A673 (cell line): ENCODE measurements at regions not wholly inside any gene's neighbourhood (a gene's known extent, or its start where the extent isn't known, plus 50 kb on each side); places are given as distances from the start of the nearest gene placed in this dataset.

Source experiments
- CTCF ChIP-seq: fragments of 300-800, 200-600 bp; sonication (generic); conservative IDR thresholded peaks from 2 replicates; pipeline ENCODE4 v1.5.1; 2017; ENCODE audit warnings: low read depth, mild to moderate bottlenecking, antibody characterized with exemption, low read length, moderate library complexity, mixed read lengths
- EZH2 ChIP-seq: fragments of 200-600 bp; sonication (generic); IDR thresholded peaks from 2 replicates; pipeline ENCODE4 v1.6.1; 2017; ENCODE audit warnings: borderline replicate concordance, low read depth, mild to moderate bottlenecking, mixed read lengths, antibody characterized with exemption, low read length; ENCODE audit not compliant: poor library complexity, severe bottlenecking

DNA sequence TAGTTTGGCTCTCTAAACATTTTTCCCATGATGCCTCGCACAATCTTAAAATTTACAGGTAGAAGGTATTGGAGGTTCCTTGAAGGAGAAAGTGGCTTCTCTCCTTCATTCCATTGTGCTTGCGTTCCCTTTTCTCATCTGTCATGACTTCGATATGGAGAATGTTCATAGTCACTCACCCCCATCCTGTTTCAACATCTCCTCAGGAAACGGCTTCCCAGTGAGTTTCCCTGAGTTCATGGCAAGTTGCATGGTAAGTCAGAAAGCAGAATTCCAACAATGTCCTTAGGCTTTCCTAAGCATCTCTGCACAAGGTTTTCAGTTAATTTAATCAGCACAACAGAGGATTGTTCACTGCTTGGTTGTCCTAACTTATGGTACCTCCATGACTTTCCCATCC is 581.8 kb upstream of the SLITRK5 start:
- no peak for TF ChIP-seq CTCF
- TF ChIP-seq EZH2 = no peak
